ENCODE measurements at regions not wholly inside any gene's neighbourhood (a gene's known extent, or its start where the extent isn't known, plus 50 kb on each side); places are given as distances from the start of the nearest gene placed in this dataset.

GRCh38 chr14:86084097-86084496 lies 554.2 kb downstream of the FLRT2 start:
- no peak for TF ChIP-seq CTCF (IDR thresholded peaks at IDR 0.05)
- no peak for TF ChIP-seq EZH2phosphoT487 (IDR thresholded peaks at IDR 0.05)
- TF ChIP-seq EZH2 (IDR thresholded peaks at IDR 0.05) = no peak

All from neural progenitor cell (in vitro differentiated cells).